Stimulated activated CD4-positive, alpha-beta T cell treated with anti-CD3 and anti-CD28 coated beads, Interleukin-12 subunit alpha, Interleukin-12 subunit beta, amount 100 ng/mL, for 4 hours (primary cell): ENCODE measurements at regions not wholly inside any gene's neighbourhood (a gene's known extent, or its start where the extent isn't known, plus 50 kb on each side); places are given as distances from the start of the nearest gene placed in this dataset.
"Not testable (repeated sequence)": the region's sequence is repeated elsewhere in the genome, so short reads cannot be mapped to it uniquely, and the experiment has no call there.

Source experiments
- DNase-seq: peaks from one replicate; pipeline ENCODE4 v3.0.0-alpha.2; 2020

- DNase-seq, result no peak
These were observed 78.6 kb upstream of the MAGI2 start for GRCh38 chr7:79531905-79532664.

GRCh38 chr7:79531116-79531515 lies 77.6 kb upstream of the MAGI2 start:
- no peak for DNase-seq

GRCh38 chr7:79529881-79530235 lies 76.4 kb upstream of the MAGI2 start:
- no peak for DNase-seq

GRCh38 chr7:79529214-79529880 lies 75.9 kb upstream of the MAGI2 start:
- DNase-seq, result no peak

GRCh38 chr7:79528421-79528820 lies 75.0 kb upstream of the MAGI2 start:
- DNase-seq, result no peak

GRCh38 chr7:79524048-79524447 lies 70.6 kb upstream of the MAGI2 start:
- DNase-seq, result no peak

GRCh38 chr7:79523436-79523835 lies 70.0 kb upstream of the MAGI2 start:
- DNase-seq, result no peak

- no peak for DNase-seq
These were observed 67.1 kb upstream of the MAGI2 start for GRCh38 chr7:79520543-79520942.

GRCh38 chr7:79515358-79515757 lies 61.9 kb upstream of the MAGI2 start:
- DNase-seq, result no peak

- DNase-seq, result no peak
These were observed 59.8 kb upstream of the MAGI2 start for GRCh38 chr7:79513261-79513660.

GRCh38 chr7:79512261-79512660 lies 58.8 kb upstream of the MAGI2 start:
- DNase-seq, result no peak

- DNase-seq, result not testable (repeated sequence)
These were observed 57.6 kb upstream of the MAGI2 start for GRCh38 chr7:79511056-79511455.

GRCh38 chr7:79507131-79507530 lies 53.7 kb upstream of the MAGI2 start:
- DNase-seq, result no peak

- no peak for DNase-seq
These were observed 53.0 kb upstream of the MAGI2 start for GRCh38 chr7:79506481-79506880.

GRCh38 chr7:79504607-79505389 lies 51.3 kb upstream of the MAGI2 start:
- no peak for DNase-seq
